ENCODE measurements at regions not wholly inside any gene's neighbourhood (a gene's known extent, or its start where the extent isn't known, plus 50 kb on each side); places are given as distances from the start of the nearest gene placed in this dataset.

- Histone ChIP-seq H3K4me1 (ENCODE audit: control insufficient read depth in 1 of 2, insufficient read depth in 2 of 2, low read length in 2 of 2) (peaks cover 28 to 48% of the 10 kb centered on the region in 2 experiments), H3K9me3 (ENCODE audit: control insufficient read depth in 1 of 2, insufficient read depth in 1 of 2, low read depth in 1 of 2, low read length in 2 of 2) (no peaks in the 10 kb centered on the region), H3K9me2 (ENCODE audit: insufficient read depth) (no peaks in the 10 kb centered on the region), H3K9ac (ENCODE audit: low read length) (no peak overlapping the region), H3K27me3 (ENCODE audit: insufficient read depth, low read length) (no peaks in the 10 kb centered on the region), H3K79me2 (ENCODE audit: insufficient read depth, low read length) (no peaks in the 10 kb centered on the region), H4K20me1 (ENCODE audit: insufficient read depth) (no peaks in the 10 kb centered on the region), H2AFZ (ENCODE audit: low read depth, low read length, poor library complexity, severe bottlenecking) (no peak overlapping the region), H3K4me2 (ENCODE audit: low read length) (no peak overlapping the region; the same call in 1 of the 2 replicates), H3K4me3 (replicated peaks in 1 of 2; ENCODE audit: low read depth in 1 of 2, low read length in 2 of 2) (no peak overlapping the region), H3K27ac (ENCODE audit: low read depth, low read length) (peak overlapping the region; percentile 38), H3K36me3 (ENCODE audit: control insufficient read depth in 1 of 2, insufficient read depth in 2 of 2, low read length in 2 of 2) (no peaks in the 10 kb centered on the region)
- ChIA-PET CTCF (interaction anchor here (1.0 to 1.8 kb wide), 2 partner anchors 24 to 235 kb away, joined by 3 to 5 read pairs; no protein-coding TSS in a partner anchor), POLR2A (no interaction called here), RAD21 (ENCODE audit: low non-redundant PET in 1 of 2, low total read pairs in 2 of 2, uncharacterized antibody in 2 of 2, unreplicated experiment in 2 of 2) (no interaction called here)
- BruUV-seq (replicated peaks) = no TSS peak
- intact Hi-C loops (cut with micrococcal nuclease) = loop anchor here (5.0 kb wide), 1 partner anchor 248 kb away; no protein-coding TSS in a partner anchor
- no peak for TF ChIP-seq SRF (IDR thresholded peaks at IDR 0.05; ENCODE audit: low read depth)
- no peak for TF ChIP-seq YY1 (IDR thresholded peaks at IDR 0.05; ENCODE audit: extremely low read depth, insufficient replicate concordance, low read depth, low read length)
- TF ChIP-seq ATF3 (IDR thresholded peaks at IDR 0.05) = no peak
- ATAC-seq (no peak), DNase-seq (ENCODE audit: low read depth, low spot score) (no peak)
These were observed 141.8 kb downstream of the SOCS6 start for GRCh38 chr18:70430501-70431173.

- Histone ChIP-seq H3K9me2 (ENCODE audit: insufficient read depth) (no peaks in the 10 kb centered on the region), H3K27ac (ENCODE audit: low read depth, low read length) (peak overlapping the region; percentile 38; the same call in 1 of the 2 replicates), H3K4me3 (replicated peaks in 1 of 2; ENCODE audit: low read depth in 1 of 2, low read length in 2 of 2) (no peak overlapping the region), H2AFZ (ENCODE audit: low read depth, low read length, poor library complexity, severe bottlenecking) (no peak overlapping the region), H3K79me2 (ENCODE audit: insufficient read depth, low read length) (no peaks in the 10 kb centered on the region), H3K9me3 (ENCODE audit: control insufficient read depth in 1 of 2, insufficient read depth in 1 of 2, low read depth in 1 of 2, low read length in 2 of 2) (no peaks in the 10 kb centered on the region), H4K20me1 (ENCODE audit: insufficient read depth) (no peaks in the 10 kb centered on the region), H3K4me1 (ENCODE audit: control insufficient read depth in 1 of 2, insufficient read depth in 2 of 2, low read length in 2 of 2) (peaks cover 35 to 54% of the 10 kb centered on the region in 2 experiments), H3K9ac (ENCODE audit: low read length) (no peak overlapping the region), H3K27me3 (ENCODE audit: insufficient read depth, low read length) (no peaks in the 10 kb centered on the region), H3K4me2 (ENCODE audit: low read length) (no peak overlapping the region), H3K36me3 (ENCODE audit: control insufficient read depth in 1 of 2, insufficient read depth in 2 of 2, low read length in 2 of 2) (no peaks in the 10 kb centered on the region)
- ChIA-PET CTCF (interaction anchor here (1.0 to 1.8 kb wide), 2 partner anchors 25 to 234 kb away, joined by 3 to 5 read pairs; no protein-coding TSS in a partner anchor), RAD21 (ENCODE audit: low non-redundant PET in 1 of 2, low total read pairs in 2 of 2, uncharacterized antibody in 2 of 2, unreplicated experiment in 2 of 2) (no interaction called here), POLR2A (no interaction called here)
- BruUV-seq (replicated peaks) = no TSS peak
- no peak for ATAC-seq
- DNase-seq (ENCODE audit: low read depth, low spot score) = no peak
- intact Hi-C loops (cut with micrococcal nuclease) = loop anchor here (5.0 kb wide), 1 partner anchor 248 kb away; no protein-coding TSS in a partner anchor
- TF ChIP-seq SIN3A (IDR thresholded peaks at IDR 0.05; ENCODE audit: low read depth) = no peak
- TF ChIP-seq CBX3 (IDR thresholded peaks at IDR 0.05; ENCODE audit: low read depth) = no peak
- no peak for TF ChIP-seq REST (IDR thresholded peaks at IDR 0.05; ENCODE audit: low read depth)
- TF ChIP-seq EZH2 (IDR thresholded peaks at IDR 0.05) = no peak
- TF ChIP-seq ELF1 (IDR thresholded peaks at IDR 0.05; ENCODE audit: borderline replicate concordance, low read depth) = no peak
- TF ChIP-seq RAD21 (IDR thresholded peaks at IDR 0.05; ENCODE audit: low read depth) = no peak
- no peak for TF ChIP-seq ATF3 (IDR thresholded peaks at IDR 0.05)
- TF ChIP-seq CTCF (IDR thresholded peaks at IDR 0.05 in 2 of 3, conservative IDR thresholded peaks at IDR 0.05 in 1 of 3; ENCODE audit: borderline replicate concordance in 1 of 3, insufficient read depth in 1 of 3, low read depth in 2 of 3, low read length in 2 of 3) = no peak
- TF ChIP-seq EGR1 (IDR thresholded peaks at IDR 0.05; ENCODE audit: low read depth) = no peak
- no peak for TF ChIP-seq CEBPB (IDR thresholded peaks at IDR 0.05; ENCODE audit: low read depth)
These were observed 141.1 kb downstream of the SOCS6 start for GRCh38 chr18:70429847-70430500.

All from HCT116 (cell line).